ENCODE measurements at regions not wholly inside any gene's neighbourhood (a gene's known extent, or its start where the extent isn't known, plus 50 kb on each side); places are given as distances from the start of the nearest gene placed in this dataset.

- TF ChIP-seq CTCF (conservative IDR thresholded peaks at IDR 0.05) (no peak), EZH2 (IDR thresholded peaks at IDR 0.05; ENCODE audit: low read depth) (no peak)
Observed at GRCh38 chr15:24772686-24773373, 97.3 kb downstream of the NPAP1 start.

Data from PC-9 (cell line).